K562 (cell line): ENCODE measurements at regions not wholly inside any gene's neighbourhood (a gene's known extent, or its start where the extent isn't known, plus 50 kb on each side); places are given as distances from the start of the nearest gene placed in this dataset.

Experiments used
- CHD7 ChIP-seq: fragments of 200-600 bp; sonication (generic); IDR thresholded peaks from one replicate; pipeline ENCODE4 v1.6.1; 2012; ENCODE audit warnings: mild to moderate bottlenecking, low read depth, low read length, inconsistent platforms
- COPS2 ChIP-seq: fragments of 450-650 bp; conservative IDR thresholded peaks from 2 replicates; pipeline ENCODE4 v1.6.1; 2016; ENCODE audit warnings: mild to moderate bottlenecking, moderate library complexity
- CREBBP ChIP-seq: IDR thresholded peaks from one replicate; pipeline ENCODE4 v1.6.1; 2012; ENCODE audit warnings: low read depth, mild to moderate bottlenecking, control low read depth, inconsistent platforms, low read length
- HBP1 ChIP-seq: fragments of 450-650 bp; formaldehyde crosslinking; IDR thresholded peaks from 2 replicates; pipeline ENCODE4 v1.4.0; 2022; ENCODE audit warnings: missing genetic modification characterization
- MBD2 ChIP-seq: sonication (generic); IDR thresholded peaks from 2 replicates; pipeline ENCODE4 v1.6.1; 2016; ENCODE audit warnings: low read depth, borderline replicate concordance
- MTA1 ChIP-seq: fragments of 450-650 bp; IDR thresholded peaks from 2 replicates; pipeline ENCODE4 v1.6.1; 2017; ENCODE audit warnings: borderline replicate concordance
- SMARCE1 ChIP-seq: fragments of 450-650 bp; IDR thresholded peaks from 2 replicates; pipeline ENCODE4 v1.7.1; 2016; ENCODE audit warnings: mild to moderate bottlenecking
- ZKSCAN8 ChIP-seq: fragments of 200-800 bp; sonication (Bioruptor generic); IDR thresholded peaks from 2 replicates; pipeline ENCODE4 v1.6.1; 2016; ENCODE audit warnings: missing genetic modification characterization, missing compliant biosample characterization

GRCh38 chr12:127416796-127417195 is 850.2 kb upstream of the TMEM132C start (continued):
- TF ChIP-seq CHD7 (no peak), MBD2 (no peak), CREBBP (no peak), COPS2 (no peak), SMARCE1 (no peak), MTA1 (no peak), ZKSCAN8 (CRISPR knock-in tag) (no peak), HBP1 (CRISPR knock-in tag) (no peak)
